ENCODE measurements at regions not wholly inside any gene's neighbourhood (a gene's known extent, or its start where the extent isn't known, plus 50 kb on each side); places are given as distances from the start of the nearest gene placed in this dataset.

DNA sequence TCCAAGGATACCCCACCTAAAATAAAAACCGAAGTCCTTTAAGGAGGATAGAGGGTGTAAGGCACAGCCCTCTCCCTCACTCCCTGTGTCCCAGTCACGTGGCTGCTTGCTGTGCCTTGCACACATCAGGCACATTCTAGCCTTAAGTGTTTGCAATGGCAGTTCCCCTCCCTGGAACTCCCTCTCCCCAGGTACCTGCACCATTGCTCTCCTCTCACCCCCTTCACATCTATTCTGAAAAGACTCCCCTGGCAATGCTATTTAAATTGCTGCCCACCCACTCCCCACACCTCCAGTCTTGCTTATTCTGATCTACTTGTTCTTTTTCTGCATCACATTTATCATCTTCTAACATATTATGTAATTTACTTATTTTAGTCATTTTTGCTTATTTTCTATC is 91.6 kb upstream of the LNX1 start:
- TF ChIP-seq, protein P1, sequence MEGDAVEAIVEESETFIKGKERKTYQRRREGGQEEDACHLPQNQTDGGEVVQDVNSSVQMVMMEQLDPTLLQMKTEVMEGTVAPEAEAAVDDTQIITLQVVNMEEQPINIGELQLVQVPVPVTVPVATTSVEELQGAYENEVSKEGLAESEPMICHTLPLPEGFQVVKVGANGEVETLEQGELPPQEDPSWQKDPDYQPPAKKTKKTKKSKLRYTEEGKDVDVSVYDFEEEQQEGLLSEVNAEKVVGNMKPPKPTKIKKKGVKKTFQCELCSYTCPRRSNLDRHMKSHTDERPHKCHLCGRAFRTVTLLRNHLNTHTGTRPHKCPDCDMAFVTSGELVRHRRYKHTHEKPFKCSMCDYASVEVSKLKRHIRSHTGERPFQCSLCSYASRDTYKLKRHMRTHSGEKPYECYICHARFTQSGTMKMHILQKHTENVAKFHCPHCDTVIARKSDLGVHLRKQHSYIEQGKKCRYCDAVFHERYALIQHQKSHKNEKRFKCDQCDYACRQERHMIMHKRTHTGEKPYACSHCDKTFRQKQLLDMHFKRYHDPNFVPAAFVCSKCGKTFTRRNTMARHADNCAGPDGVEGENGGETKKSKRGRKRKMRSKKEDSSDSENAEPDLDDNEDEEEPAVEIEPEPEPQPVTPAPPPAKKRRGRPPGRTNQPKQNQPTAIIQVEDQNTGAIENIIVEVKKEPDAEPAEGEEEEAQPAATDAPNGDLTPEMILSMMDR (IDR thresholded peaks at IDR 0.05; ENCODE audit: poor library complexity, severe bottlenecking) = no peak
- TF ChIP-seq POLR2AphosphoS5 (IDR thresholded peaks at IDR 0.05) (no peak), EP300 (conservative IDR thresholded peaks at IDR 0.05; ENCODE audit: poor library complexity, severe bottlenecking) (no peak), EZH2 (IDR thresholded peaks at IDR 0.05; ENCODE audit: borderline replicate concordance, insufficient read depth, low read length, poor library complexity, severe bottlenecking) (no peak)
